ENCODE measurements at regions not wholly inside any gene's neighbourhood (a gene's known extent, or its start where the extent isn't known, plus 50 kb on each side); places are given as distances from the start of the nearest gene placed in this dataset.

GRCh38 chr6:164453835-164454234 lies 855.6 kb downstream of the C6orf118 start:
- TF ChIP-seq CTCF (IDR thresholded peaks at IDR 0.05; ENCODE audit: low read depth, low read length, poor library complexity, severe bottlenecking), result no peak
- no peak for TF ChIP-seq EZH2phosphoT487 (IDR thresholded peaks at IDR 0.05; ENCODE audit: borderline replicate concordance, low read length)
